B cell (primary cell): ENCODE measurements at regions not wholly inside any gene's neighbourhood (a gene's known extent, or its start where the extent isn't known, plus 50 kb on each side); places are given as distances from the start of the nearest gene placed in this dataset.

ENCODE experiments used
- CTCF ChIP-seq: fragments of 200-600 bp; IDR thresholded peaks from one replicate; pipeline ENCODE4 v1.8.0; 2022; ENCODE audit warnings: antibody characterized with exemption, mild to moderate bottlenecking
- EZH2 ChIP-seq: IDR thresholded peaks from 2 replicates; pipeline ENCODE4 v1.6.1; 2012; ENCODE audit warnings: borderline replicate concordance, low read depth, mild to moderate bottlenecking, moderate library complexity, low read length; ENCODE audit not compliant: insufficient read depth, poor library complexity, severe bottlenecking

DNA sequence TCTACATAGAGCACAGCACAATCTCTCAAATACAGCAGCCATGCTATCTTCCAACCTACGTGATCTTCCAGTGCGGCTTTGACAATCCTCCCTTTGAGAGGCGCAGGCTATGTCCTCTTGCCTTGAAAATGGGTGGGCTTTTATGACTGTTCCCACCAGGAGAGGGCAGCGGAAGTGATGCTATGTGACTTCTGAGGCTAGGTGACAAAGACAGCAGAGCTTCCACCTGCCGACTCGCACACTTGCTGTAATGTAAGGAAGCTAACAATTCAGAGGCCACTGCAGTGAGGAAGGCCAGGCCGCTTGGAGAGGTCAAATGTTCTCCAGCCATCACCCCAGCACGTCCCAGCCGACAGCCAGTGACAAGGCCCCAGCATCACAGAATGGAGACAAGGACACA is 65.8 kb downstream of the MRPL57 start:
- TF ChIP-seq CTCF (no peak), EZH2 (no peak)
